ENCODE measurements at regions not wholly inside any gene's neighbourhood (a gene's known extent, or its start where the extent isn't known, plus 50 kb on each side); places are given as distances from the start of the nearest gene placed in this dataset.
A peak's percentile ranks its signal among the peaks of the same experiment; 100 is the strongest.

DNA sequence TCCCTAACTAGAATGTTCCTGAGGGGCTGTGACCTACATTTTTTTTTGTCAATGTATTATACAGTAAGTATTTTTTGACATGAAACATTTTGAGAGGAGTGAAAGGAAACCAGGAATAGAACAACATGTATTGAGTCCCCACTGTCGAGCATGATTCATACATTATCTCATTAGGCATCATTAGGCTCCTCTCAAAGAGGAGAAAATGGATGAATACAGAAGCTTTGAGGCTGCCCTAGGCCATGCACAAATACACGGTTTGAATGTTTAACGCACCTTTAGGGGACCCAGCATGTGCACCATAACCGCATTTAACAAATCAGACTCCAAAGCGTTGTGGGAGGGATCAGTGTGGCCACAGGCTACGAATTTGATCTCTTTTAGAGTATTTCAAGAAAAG, 87.8 kb downstream of the TBXT start:
- no peaks in the 10 kb centered on the region for H3K9me3 Mint-ChIP-seq (ENCODE audit: low read depth)
- H3K27ac Mint-ChIP-seq, result no peak overlapping the region
- H3K36me3 Mint-ChIP-seq (ENCODE audit: insufficient read depth), result no peaks in the 10 kb centered on the region
- H3K4me1 Mint-ChIP-seq (ENCODE audit: low read depth), result no peaks in the 10 kb centered on the region
- H3K27me3 Mint-ChIP-seq, result no peaks in the 10 kb centered on the region
- TF ChIP-seq, protein P1, sequence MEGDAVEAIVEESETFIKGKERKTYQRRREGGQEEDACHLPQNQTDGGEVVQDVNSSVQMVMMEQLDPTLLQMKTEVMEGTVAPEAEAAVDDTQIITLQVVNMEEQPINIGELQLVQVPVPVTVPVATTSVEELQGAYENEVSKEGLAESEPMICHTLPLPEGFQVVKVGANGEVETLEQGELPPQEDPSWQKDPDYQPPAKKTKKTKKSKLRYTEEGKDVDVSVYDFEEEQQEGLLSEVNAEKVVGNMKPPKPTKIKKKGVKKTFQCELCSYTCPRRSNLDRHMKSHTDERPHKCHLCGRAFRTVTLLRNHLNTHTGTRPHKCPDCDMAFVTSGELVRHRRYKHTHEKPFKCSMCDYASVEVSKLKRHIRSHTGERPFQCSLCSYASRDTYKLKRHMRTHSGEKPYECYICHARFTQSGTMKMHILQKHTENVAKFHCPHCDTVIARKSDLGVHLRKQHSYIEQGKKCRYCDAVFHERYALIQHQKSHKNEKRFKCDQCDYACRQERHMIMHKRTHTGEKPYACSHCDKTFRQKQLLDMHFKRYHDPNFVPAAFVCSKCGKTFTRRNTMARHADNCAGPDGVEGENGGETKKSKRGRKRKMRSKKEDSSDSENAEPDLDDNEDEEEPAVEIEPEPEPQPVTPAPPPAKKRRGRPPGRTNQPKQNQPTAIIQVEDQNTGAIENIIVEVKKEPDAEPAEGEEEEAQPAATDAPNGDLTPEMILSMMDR (IDR thresholded peaks at IDR 0.05; ENCODE audit: unreplicated experiment), result no peak
- H3K4me3 Mint-ChIP-seq (ENCODE audit: low read depth), result no peak overlapping the region
- no peak for DNase-seq (ENCODE audit: low spot score, unreplicated experiment)

DNA sequence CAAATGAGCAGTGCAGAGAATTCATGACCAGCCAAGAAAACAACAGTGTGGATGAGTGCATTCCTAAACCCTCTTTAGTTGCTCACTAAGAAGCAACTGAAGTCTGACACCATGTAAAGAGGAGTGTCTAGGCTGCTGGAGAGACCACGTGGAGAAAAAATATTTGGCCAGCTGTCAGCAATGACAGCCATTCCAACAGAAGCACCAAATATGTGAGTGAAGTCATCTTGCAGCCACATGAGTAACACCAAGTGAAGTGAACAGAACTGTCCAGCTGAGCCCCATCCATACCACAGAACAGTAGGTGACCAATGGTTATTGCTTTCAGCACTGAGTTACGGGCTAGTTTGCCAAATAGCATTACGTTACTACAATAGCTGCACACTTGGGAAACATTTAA, 89.4 kb downstream of the TBXT start:
- Mint-ChIP-seq H3K9me3 (ENCODE audit: low read depth) (no peaks in the 10 kb centered on the region), H3K4me1 (ENCODE audit: low read depth) (no peaks in the 10 kb centered on the region), H3K36me3 (ENCODE audit: insufficient read depth) (no peaks in the 10 kb centered on the region), H3K27me3 (no peaks in the 10 kb centered on the region), H3K4me3 (ENCODE audit: low read depth) (no peak overlapping the region), H3K27ac (no peak overlapping the region)
- DNase-seq (ENCODE audit: low spot score, unreplicated experiment), result no peak
- TF ChIP-seq, protein P1 (IDR thresholded peaks at IDR 0.05; ENCODE audit: unreplicated experiment), result no peak

DNA sequence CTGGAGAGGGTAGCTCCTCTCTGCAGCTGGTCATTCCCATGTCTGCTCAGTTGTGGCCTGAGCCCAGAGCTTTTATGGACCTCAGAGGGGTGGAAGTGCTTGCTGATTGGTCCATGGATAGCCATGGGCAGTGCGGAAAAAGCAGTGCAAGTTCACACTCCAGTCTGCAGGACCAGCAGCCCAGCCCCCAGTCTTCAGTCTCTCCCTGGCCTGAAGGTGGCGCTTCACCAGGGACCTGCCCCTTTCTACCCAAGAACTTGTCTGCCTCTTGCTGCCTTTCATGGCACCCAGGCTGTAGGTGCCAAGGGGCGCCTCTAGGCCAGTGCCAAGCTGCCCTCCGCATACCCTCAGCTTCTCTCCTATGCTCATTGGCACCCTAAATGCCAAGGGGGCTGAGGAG, 91.0 kb downstream of the TBXT start:
- no peaks in the 10 kb centered on the region for H3K27me3 Mint-ChIP-seq
- H3K4me3 Mint-ChIP-seq (ENCODE audit: low read depth), result no peak overlapping the region
- TF ChIP-seq, protein P1 (IDR thresholded peaks at IDR 0.05; ENCODE audit: unreplicated experiment), result peak; percentile 9
- H3K4me1 Mint-ChIP-seq (ENCODE audit: low read depth), result peaks cover 6% of the 10 kb centered on the region
- H3K36me3 Mint-ChIP-seq (ENCODE audit: insufficient read depth), result no peaks in the 10 kb centered on the region
- DNase-seq (ENCODE audit: low spot score, unreplicated experiment), result no peak
- no peaks in the 10 kb centered on the region for H3K9me3 Mint-ChIP-seq (ENCODE audit: low read depth)
- H3K27ac Mint-ChIP-seq, result no peak overlapping the region

DNA sequence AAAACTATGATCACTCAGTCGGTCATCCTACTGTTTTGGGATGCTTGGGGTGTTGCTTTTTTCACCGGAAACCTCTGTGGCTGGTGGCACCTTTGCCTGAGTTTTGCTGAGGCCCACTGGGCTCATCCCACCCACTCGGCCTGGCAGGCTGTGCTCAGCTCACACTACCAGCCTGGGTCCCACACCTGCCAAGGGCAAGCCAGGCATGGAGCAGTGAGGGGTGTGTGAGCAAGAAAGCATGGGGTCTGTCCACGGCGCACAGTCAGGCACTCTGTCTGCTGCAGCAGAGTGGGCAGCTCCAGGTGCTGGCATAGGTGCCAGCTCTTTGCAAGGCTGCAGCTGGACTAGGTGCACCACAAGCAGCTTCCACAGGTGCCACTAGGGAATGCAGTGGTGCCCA, 91.7 kb downstream of the TBXT start:
- DNase-seq (ENCODE audit: low spot score, unreplicated experiment), result no peak
- Mint-ChIP-seq H3K27me3 (peaks cover under 1% of the 10 kb centered on the region), H3K9me3 (ENCODE audit: low read depth) (no peaks in the 10 kb centered on the region), H3K36me3 (ENCODE audit: insufficient read depth) (no peaks in the 10 kb centered on the region), H3K4me3 (ENCODE audit: low read depth) (no peak overlapping the region), H3K4me1 (ENCODE audit: low read depth) (peaks cover 6% of the 10 kb centered on the region), H3K27ac (no peak overlapping the region)
- TF ChIP-seq, protein P1 (IDR thresholded peaks at IDR 0.05; ENCODE audit: unreplicated experiment), result no peak

DNA sequence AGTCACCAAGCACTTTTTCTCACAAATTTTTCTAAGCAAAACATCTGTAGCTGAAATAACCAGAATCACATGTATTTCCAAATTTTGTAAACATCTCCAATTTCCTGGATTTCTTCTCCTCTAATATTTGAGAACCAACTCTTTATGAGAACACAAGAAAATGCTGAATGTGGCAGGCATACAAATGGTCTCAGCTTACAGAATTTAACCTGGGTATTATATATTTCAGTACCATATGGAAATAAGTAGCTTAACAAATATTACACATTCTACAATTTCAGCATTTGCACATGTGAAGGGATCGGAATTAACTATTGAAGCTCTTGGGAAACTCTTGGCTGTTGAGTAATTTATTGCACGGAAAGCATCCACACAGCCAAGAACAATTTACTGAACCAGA, 92.5 kb downstream of the TBXT start:
- Mint-ChIP-seq H3K27me3 (peaks cover 3% of the 10 kb centered on the region), H3K4me1 (ENCODE audit: low read depth) (peaks cover 6% of the 10 kb centered on the region), H3K36me3 (ENCODE audit: insufficient read depth) (no peaks in the 10 kb centered on the region), H3K4me3 (ENCODE audit: low read depth) (no peak overlapping the region), H3K27ac (no peak overlapping the region), H3K9me3 (ENCODE audit: low read depth) (no peaks in the 10 kb centered on the region)
- no peak for DNase-seq (ENCODE audit: low spot score, unreplicated experiment)
- TF ChIP-seq, protein P1 (IDR thresholded peaks at IDR 0.05; ENCODE audit: unreplicated experiment), result no peak
